ENCODE measurements at regions not wholly inside any gene's neighbourhood (a gene's known extent, or its start where the extent isn't known, plus 50 kb on each side); places are given as distances from the start of the nearest gene placed in this dataset.

GRCh38 chr1:217024911-217025310 is 301.7 kb upstream of the ESRRG start:
- TF ChIP-seq CTCF (IDR thresholded peaks at IDR 0.05; ENCODE audit: low read depth, low read length) (no peak), EZH2phosphoT487 (IDR thresholded peaks at IDR 0.05; ENCODE audit: low read depth) (no peak)

All from OCI-LY3 (cell line).